Vagina (tissue), 2 donors: ENCODE measurements at regions not wholly inside any gene's neighbourhood (a gene's known extent, or its start where the extent isn't known, plus 50 kb on each side); places are given as distances from the start of the nearest gene placed in this dataset.

Experiments
- POLR2A ChIP-seq, 2 donors: fragments of 450-650 bp; IDR thresholded peaks; one replicate each; pipeline ENCODE4 v1.6.1; 2017; ENCODE audit warnings: antibody characterized with exemption in 2 of 2, mild to moderate bottlenecking in 2 of 2, moderate library complexity in 2 of 2
- POLR2AphosphoS5 ChIP-seq, 2 donors: sonication (generic); formaldehyde crosslinking; IDR thresholded peaks; one replicate each; pipeline ENCODE4 v1.9.0; 2017; ENCODE audit warnings: antibody characterized with exemption in 2 of 2, mild to moderate bottlenecking in 2 of 2, low read depth in 1 of 2; ENCODE audit not compliant: insufficient read depth in 1 of 2
- TF ChIP-seq, protein P1 (sequence below), 3 experiments: fragments of 450-650 bp in 2 of 3; fragments of 200-600 bp in 1 of 3; sonication (generic) in 1 of 3; IDR thresholded peaks; one replicate each; pipeline ENCODE4 v1.5.1; 2017 to 2019; ENCODE audit warnings: antibody characterized with exemption in 3 of 3, mild to moderate bottlenecking in 2 of 3, moderate library complexity in 2 of 3

DNA sequence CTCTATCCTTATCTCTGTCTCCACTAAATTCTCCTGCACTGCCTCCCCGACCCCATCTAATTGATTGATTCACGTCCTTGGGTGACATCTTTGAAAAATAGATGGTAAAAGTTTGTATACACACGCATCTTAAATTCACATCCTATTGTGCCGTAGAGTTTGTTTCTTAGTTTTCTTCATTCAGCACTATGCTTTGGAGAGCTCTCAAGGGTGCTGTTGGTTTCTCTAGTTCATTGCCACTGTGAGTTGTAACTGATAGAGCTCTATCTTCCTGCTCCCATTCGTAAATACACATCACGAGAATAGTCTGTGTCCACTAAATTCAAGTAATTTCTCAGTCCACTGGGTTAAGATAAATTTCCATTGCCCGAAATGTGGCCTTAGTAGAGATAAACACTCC lies 1537.4 kb downstream of the AACS start:
- TF ChIP-seq, protein P1, sequence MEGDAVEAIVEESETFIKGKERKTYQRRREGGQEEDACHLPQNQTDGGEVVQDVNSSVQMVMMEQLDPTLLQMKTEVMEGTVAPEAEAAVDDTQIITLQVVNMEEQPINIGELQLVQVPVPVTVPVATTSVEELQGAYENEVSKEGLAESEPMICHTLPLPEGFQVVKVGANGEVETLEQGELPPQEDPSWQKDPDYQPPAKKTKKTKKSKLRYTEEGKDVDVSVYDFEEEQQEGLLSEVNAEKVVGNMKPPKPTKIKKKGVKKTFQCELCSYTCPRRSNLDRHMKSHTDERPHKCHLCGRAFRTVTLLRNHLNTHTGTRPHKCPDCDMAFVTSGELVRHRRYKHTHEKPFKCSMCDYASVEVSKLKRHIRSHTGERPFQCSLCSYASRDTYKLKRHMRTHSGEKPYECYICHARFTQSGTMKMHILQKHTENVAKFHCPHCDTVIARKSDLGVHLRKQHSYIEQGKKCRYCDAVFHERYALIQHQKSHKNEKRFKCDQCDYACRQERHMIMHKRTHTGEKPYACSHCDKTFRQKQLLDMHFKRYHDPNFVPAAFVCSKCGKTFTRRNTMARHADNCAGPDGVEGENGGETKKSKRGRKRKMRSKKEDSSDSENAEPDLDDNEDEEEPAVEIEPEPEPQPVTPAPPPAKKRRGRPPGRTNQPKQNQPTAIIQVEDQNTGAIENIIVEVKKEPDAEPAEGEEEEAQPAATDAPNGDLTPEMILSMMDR (IDR thresholded peaks at IDR 0.05) = no peak
- TF ChIP-seq POLR2AphosphoS5 (IDR thresholded peaks at IDR 0.05; ENCODE audit: insufficient read depth in 1 of 2, low read depth in 1 of 2) = no peak
- no peak for TF ChIP-seq POLR2A (IDR thresholded peaks at IDR 0.05)
